Cardiac muscle cell (in vitro differentiated cells and primary cell): ENCODE measurements at regions not wholly inside any gene's neighbourhood (a gene's known extent, or its start where the extent isn't known, plus 50 kb on each side); places are given as distances from the start of the nearest gene placed in this dataset.
A peak's percentile ranks its signal among the peaks of the same experiment; 100 is the strongest.

Experiments
- DNase-seq, 2 donors: peaks; one replicate each; pipeline versions ENCODE4 v3.0.0 to v3.0.0-alpha.2; 2010 to 2017; ENCODE audit warnings: low read depth in 1 of 2, low spot score in 1 of 2
- H3K27ac ChIP-seq: fragments of 200-600 bp; sonication (generic); 2 replicates; pipeline ENCODE4 v1.5.1; 2016
- H3K27me3 ChIP-seq: fragments of 200-600 bp; sonication (generic); 2 replicates; pipeline ENCODE4 v1.6.0; 2016; ENCODE audit warnings: control low read depth
- H3K36me3 ChIP-seq: fragments of 200-600 bp; sonication (generic); 2 replicates; pipeline ENCODE4 v1.5.1; 2016; ENCODE audit warnings: control low read depth
- H3K4me1 ChIP-seq: fragments of 200-600 bp; sonication (generic); 2 replicates; pipeline ENCODE4 v1.8.1; 2017; ENCODE audit warnings: low read depth, mild to moderate bottlenecking, mixed run types
- H3K4me3 ChIP-seq: fragments of 200-600 bp; sonication (generic); 2 replicates; pipeline ENCODE4 v1.5.1; 2016; ENCODE audit warnings: mild to moderate bottlenecking
- H3K9me3 ChIP-seq: fragments of 200-600 bp; sonication (generic); 2 replicates; pipeline ENCODE4 v1.5.1; 2017; ENCODE audit warnings: low read depth, mild to moderate bottlenecking, control low read depth
- TF ChIP-seq, protein P1 (sequence below): IDR thresholded peaks from 2 replicates; pipeline ENCODE4 v1.5.1; 2012; ENCODE audit warnings: low read depth, mild to moderate bottlenecking, low read length

DNA sequence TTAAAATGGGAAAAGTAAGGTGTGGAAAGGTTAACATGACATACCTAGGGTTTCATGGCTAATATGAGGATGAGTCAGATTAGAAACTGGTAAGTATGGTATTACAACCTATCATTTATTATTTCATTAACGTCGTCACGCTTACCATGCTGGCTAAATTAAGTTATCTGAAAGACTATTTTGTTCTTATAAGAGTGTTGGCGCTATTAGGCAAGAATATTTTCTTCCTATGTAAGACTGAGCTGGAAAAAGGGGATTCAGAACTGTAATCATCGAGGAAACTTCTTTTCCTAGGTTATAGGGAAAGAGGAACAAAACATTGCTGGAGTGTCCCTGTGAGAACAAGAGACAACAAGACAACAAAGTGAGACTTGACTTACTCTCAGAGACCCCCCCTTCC, 440.8 kb downstream of the KCNJ2 start:
- no peak overlapping the region for H3K4me3 ChIP-seq
- no peaks in the 10 kb centered on the region for H3K36me3 ChIP-seq
- no peak for DNase-seq
- TF ChIP-seq, protein P1, sequence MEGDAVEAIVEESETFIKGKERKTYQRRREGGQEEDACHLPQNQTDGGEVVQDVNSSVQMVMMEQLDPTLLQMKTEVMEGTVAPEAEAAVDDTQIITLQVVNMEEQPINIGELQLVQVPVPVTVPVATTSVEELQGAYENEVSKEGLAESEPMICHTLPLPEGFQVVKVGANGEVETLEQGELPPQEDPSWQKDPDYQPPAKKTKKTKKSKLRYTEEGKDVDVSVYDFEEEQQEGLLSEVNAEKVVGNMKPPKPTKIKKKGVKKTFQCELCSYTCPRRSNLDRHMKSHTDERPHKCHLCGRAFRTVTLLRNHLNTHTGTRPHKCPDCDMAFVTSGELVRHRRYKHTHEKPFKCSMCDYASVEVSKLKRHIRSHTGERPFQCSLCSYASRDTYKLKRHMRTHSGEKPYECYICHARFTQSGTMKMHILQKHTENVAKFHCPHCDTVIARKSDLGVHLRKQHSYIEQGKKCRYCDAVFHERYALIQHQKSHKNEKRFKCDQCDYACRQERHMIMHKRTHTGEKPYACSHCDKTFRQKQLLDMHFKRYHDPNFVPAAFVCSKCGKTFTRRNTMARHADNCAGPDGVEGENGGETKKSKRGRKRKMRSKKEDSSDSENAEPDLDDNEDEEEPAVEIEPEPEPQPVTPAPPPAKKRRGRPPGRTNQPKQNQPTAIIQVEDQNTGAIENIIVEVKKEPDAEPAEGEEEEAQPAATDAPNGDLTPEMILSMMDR = no peak
- H3K27ac ChIP-seq = no peak overlapping the region
- no peaks in the 10 kb centered on the region for H3K4me1 ChIP-seq
- no peaks in the 10 kb centered on the region for H3K9me3 ChIP-seq
- no peaks in the 10 kb centered on the region for H3K27me3 ChIP-seq

DNA sequence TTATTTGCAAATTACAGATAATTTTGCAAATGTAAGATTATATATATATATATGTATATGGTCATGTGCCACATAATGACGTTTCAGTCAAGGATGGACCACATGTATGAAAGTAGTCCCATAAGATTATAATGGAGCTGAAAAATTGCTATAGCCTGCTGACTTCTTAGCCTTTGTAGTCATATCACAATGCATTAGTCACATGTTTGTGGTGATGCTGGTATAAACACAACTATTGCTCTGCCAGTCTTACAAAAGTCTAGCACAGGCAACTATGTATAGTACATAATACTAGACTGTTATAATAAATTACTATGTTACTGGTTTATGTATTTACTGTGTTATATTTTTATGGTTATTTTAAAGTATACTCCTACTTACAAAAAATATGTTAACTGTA, 444.3 kb downstream of the KCNJ2 start:
- TF ChIP-seq, protein P1 = no peak
- no peaks in the 10 kb centered on the region for H3K9me3 ChIP-seq
- no peaks in the 10 kb centered on the region for H3K36me3 ChIP-seq
- no peak overlapping the region for H3K4me3 ChIP-seq
- H3K27ac ChIP-seq = no peak overlapping the region
- no peak for DNase-seq
- no peaks in the 10 kb centered on the region for H3K4me1 ChIP-seq
- no peaks in the 10 kb centered on the region for H3K27me3 ChIP-seq

DNA sequence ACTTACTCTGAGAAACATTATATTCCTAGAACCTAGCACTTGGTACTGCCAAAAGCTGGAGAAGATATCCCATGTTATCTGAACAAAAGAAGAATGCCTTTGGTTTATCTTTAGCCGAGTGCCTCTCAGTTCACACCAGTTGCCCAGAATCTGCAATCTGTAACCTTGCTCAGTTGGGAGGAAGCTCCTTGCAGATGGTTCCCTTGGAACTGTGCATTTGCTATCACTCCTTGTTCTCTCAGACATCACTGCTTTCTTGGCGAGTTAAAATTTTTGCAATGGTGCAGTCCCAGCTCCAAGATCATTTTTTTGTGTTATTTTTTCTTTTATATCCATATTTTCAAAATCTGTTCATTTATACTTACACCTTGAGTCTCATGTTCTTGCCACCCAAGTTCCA, 446.5 kb downstream of the KCNJ2 start:
- no peaks in the 10 kb centered on the region for H3K27me3 ChIP-seq
- no peaks in the 10 kb centered on the region for H3K9me3 ChIP-seq
- no peak overlapping the region for H3K27ac ChIP-seq
- H3K4me3 ChIP-seq = no peak overlapping the region
- H3K4me1 ChIP-seq = no peaks in the 10 kb centered on the region
- TF ChIP-seq, protein P1 = no peak
- H3K36me3 ChIP-seq = no peaks in the 10 kb centered on the region
- no peak for DNase-seq

DNA sequence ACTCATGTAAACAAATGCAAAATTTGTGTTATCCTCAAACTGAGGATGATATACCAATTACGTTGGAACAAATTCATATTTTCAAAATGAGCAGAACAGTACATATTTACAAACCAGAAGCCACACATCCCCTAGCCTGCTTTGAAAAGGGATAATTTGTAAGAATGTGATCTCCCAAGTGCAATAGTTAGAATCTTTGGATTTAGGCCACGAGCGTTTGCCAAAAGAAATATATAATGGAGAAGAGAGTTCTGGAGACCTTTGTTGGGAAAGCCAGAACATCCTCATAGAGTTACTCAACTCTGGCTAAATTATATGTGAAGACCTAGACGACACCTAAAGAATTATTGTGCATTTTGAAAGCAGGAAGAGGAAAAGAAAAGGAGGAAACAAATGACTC, 449.3 kb downstream of the KCNJ2 start:
- Histone ChIP-seq H3K4me3 (no peak overlapping the region), H3K27me3 (no peaks in the 10 kb centered on the region), H3K4me1 (no peaks in the 10 kb centered on the region), H3K27ac (no peak overlapping the region), H3K36me3 (no peaks in the 10 kb centered on the region), H3K9me3 (no peaks in the 10 kb centered on the region)
- DNase-seq = no peak
- TF ChIP-seq, protein P1 = no peak

DNA sequence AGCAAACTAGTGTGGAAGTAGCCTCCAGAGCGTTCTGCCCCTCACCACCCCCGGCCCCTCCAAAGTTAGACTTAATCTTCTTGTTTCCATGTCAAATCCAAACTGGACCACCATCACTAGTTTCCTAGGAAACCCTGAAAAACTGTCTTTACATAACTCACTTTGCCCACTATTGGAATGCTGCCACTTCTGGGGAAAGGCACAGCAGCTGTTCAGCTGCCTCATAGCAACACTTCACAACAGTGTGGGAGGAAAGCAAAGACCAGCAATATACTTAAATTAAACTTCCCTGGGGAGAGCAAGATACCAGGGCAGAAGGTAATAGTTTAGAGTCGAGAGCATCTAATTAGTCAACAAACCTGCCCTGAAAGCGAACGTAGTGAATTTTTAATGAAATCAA, 452.2 kb downstream of the KCNJ2 start:
- Histone ChIP-seq H3K4me1 (no peaks in the 10 kb centered on the region), H3K27me3 (no peaks in the 10 kb centered on the region), H3K4me3 (no peak overlapping the region), H3K27ac (no peak overlapping the region), H3K36me3 (no peaks in the 10 kb centered on the region), H3K9me3 (no peaks in the 10 kb centered on the region)
- DNase-seq = peak in 1 of 2 donors; percentile 37
- TF ChIP-seq, protein P1 = no peak
